ENCODE measurements at regions not wholly inside any gene's neighbourhood (a gene's known extent, or its start where the extent isn't known, plus 50 kb on each side); places are given as distances from the start of the nearest gene placed in this dataset.

GRCh38 chr3:74801924-74802323 lies 187.5 kb upstream of the CNTN3 start:
- no peak for TF ChIP-seq CTCF (optimal IDR thresholded peaks at IDR 0.05 in 1 of 3, IDR thresholded peaks at IDR 0.05 in 1 of 3, conservative IDR thresholded peaks at IDR 0.05 in 1 of 3; ENCODE audit: extremely low read depth in 1 of 3, insufficient read depth in 2 of 3, low read length in 3 of 3)
- no peak for TF ChIP-seq EZH2 (IDR thresholded peaks at IDR 0.05; ENCODE audit: low read length)
